ENCODE measurements at regions not wholly inside any gene's neighbourhood (a gene's known extent, or its start where the extent isn't known, plus 50 kb on each side); places are given as distances from the start of the nearest gene placed in this dataset.

DNA sequence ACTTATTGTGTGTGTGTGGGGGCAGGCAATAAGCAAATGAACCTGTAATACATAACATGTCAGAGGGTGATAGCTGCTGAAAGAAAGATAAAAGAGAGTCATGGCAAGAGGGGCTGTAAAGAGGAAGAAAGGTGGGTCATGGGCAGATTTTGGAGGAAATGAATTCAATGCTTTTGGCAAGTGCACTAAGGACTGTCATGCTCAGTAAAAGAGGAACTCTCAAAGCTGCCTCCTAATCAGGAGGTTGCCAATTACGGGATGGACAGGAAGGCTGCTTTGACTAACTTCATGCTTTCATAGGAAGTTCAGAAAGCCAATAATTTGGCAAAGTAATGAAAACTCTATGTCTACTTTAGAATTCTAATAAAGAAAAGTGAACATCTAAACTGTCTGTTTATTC, 401.2 kb downstream of the SH2D4B start:
- TF ChIP-seq, protein P1, sequence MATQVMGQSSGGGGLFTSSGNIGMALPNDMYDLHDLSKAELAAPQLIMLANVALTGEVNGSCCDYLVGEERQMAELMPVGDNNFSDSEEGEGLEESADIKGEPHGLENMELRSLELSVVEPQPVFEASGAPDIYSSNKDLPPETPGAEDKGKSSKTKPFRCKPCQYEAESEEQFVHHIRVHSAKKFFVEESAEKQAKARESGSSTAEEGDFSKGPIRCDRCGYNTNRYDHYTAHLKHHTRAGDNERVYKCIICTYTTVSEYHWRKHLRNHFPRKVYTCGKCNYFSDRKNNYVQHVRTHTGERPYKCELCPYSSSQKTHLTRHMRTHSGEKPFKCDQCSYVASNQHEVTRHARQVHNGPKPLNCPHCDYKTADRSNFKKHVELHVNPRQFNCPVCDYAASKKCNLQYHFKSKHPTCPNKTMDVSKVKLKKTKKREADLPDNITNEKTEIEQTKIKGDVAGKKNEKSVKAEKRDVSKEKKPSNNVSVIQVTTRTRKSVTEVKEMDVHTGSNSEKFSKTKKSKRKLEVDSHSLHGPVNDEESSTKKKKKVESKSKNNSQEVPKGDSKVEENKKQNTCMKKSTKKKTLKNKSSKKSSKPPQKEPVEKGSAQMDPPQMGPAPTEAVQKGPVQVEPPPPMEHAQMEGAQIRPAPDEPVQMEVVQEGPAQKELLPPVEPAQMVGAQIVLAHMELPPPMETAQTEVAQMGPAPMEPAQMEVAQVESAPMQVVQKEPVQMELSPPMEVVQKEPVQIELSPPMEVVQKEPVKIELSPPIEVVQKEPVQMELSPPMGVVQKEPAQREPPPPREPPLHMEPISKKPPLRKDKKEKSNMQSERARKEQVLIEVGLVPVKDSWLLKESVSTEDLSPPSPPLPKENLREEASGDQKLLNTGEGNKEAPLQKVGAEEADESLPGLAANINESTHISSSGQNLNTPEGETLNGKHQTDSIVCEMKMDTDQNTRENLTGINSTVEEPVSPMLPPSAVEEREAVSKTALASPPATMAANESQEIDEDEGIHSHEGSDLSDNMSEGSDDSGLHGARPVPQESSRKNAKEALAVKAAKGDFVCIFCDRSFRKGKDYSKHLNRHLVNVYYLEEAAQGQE (IDR thresholded peaks at IDR 0.05; ENCODE audit: low read depth): no peak
- TF ChIP-seq RAD21 (IDR thresholded peaks at IDR 0.05; ENCODE audit: low read depth) (no peak), CEBPB (IDR thresholded peaks at IDR 0.05) (no peak), CREB1 (IDR thresholded peaks at IDR 0.05; ENCODE audit: low read depth) (no peak)

All from Ishikawa (cell line).